PC-3 (cell line): ENCODE measurements at regions not wholly inside any gene's neighbourhood (a gene's known extent, or its start where the extent isn't known, plus 50 kb on each side); places are given as distances from the start of the nearest gene placed in this dataset.

Experiments
- EZH2 ChIP-seq: fragments of 300-600 bp; sonication (generic); IDR thresholded peaks from one replicate; pipeline ENCODE4 v1.6.1; 2017; ENCODE audit warnings: antibody characterized with exemption, mild to moderate bottlenecking, low read length; ENCODE audit not compliant: unreplicated experiment
- TF ChIP-seq, protein P1 (sequence below): fragments of 300-600 bp; sonication (generic); conservative IDR thresholded peaks from 2 replicates; pipeline ENCODE4 v1.5.1; 2017; ENCODE audit warnings: antibody characterized with exemption, low read depth, mild to moderate bottlenecking, low read length

DNA sequence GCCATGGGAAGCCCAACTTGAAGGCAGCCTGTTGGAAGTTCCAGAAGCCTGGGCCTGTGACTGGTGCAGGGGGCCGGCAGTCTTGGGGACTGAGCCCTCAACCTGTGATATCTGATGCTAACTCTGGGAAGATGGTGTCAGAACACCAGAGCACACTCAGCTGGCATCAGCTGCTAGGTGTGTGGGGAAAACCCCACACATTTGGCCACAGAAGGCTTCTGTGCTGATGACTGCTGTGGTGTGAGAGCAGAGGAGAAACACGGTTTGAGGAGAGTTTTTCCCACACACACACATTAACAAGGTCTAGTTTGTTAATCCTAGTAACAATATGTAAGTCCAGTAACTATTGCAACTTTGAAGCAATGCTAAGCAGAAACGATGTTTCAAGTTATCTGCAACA, 78.0 kb downstream of the PSMB1 start:
- TF ChIP-seq, protein P1, sequence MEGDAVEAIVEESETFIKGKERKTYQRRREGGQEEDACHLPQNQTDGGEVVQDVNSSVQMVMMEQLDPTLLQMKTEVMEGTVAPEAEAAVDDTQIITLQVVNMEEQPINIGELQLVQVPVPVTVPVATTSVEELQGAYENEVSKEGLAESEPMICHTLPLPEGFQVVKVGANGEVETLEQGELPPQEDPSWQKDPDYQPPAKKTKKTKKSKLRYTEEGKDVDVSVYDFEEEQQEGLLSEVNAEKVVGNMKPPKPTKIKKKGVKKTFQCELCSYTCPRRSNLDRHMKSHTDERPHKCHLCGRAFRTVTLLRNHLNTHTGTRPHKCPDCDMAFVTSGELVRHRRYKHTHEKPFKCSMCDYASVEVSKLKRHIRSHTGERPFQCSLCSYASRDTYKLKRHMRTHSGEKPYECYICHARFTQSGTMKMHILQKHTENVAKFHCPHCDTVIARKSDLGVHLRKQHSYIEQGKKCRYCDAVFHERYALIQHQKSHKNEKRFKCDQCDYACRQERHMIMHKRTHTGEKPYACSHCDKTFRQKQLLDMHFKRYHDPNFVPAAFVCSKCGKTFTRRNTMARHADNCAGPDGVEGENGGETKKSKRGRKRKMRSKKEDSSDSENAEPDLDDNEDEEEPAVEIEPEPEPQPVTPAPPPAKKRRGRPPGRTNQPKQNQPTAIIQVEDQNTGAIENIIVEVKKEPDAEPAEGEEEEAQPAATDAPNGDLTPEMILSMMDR, result no peak
- TF ChIP-seq EZH2, result no peak
